ENCODE measurements at regions not wholly inside any gene's neighbourhood (a gene's known extent, or its start where the extent isn't known, plus 50 kb on each side); places are given as distances from the start of the nearest gene placed in this dataset.

GRCh38 chr5:97406946-97407676, 224.1 kb upstream of the RIOK2 start:
- DNase-seq, result no peak

GRCh38 chr5:97408331-97408730, 225.3 kb upstream of the RIOK2 start:
- DNase-seq, result no peak

DNA sequence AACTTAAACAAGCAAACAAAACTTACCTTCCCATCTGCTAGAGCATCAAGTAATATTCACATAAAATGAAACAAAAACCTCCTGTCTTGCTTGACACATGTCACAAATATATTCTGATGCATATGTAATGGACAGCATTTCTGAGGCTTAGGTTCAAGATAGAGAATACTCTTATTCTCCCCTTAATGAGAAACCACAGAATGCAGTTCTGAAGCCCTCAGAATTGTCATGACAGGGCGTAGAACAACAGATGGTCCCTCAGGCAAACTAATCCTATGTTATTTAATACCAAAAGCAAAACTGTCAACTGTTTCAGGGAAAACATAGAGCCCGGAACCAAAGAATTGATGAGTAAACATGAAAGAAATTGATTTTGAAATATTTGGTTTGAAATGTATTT, 229.9 kb upstream of the RIOK2 start:
- DNase-seq, result peak; percentile 77

DNA sequence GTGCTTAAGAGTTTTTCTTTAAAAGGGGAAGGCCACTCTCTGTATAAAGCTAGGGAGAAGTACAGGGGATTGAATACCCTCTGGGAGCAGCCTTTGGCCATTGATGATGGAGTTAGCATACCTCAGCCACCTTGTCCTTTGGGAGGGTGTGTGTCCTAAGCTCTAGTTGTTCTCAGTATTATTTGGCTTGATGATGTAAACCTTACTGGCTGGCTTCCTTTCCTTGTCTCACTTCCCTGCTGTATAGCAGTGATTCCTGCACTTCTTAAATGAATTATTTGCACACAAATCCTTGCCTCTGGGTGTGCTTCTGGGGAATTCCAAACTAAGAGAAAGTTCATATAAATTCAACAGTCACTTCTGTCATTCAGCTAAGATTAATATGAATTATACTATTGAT, 234.9 kb upstream of the RIOK2 start:
- DNase-seq, result no peak

DNA sequence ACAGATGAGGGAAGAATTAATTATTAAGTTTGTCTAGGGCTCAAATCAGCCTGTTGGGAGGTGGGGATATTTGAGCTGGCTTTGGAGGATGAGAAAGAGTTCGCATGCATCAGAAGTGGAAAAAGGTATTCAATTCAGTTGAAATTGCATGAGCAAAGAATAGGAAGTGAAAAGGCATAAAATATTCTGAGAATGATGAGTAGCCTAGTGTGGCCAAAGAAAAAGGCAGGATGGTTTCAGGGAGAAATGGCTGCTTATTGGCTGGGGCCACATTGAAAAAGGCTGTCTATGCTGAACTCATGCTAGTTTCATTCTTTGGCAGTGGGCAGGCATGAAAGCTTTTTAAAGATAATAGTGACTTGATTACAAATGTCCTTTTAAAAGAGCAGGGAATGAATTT, 235.4 kb upstream of the RIOK2 start:
- DNase-seq, result no peak

DNA sequence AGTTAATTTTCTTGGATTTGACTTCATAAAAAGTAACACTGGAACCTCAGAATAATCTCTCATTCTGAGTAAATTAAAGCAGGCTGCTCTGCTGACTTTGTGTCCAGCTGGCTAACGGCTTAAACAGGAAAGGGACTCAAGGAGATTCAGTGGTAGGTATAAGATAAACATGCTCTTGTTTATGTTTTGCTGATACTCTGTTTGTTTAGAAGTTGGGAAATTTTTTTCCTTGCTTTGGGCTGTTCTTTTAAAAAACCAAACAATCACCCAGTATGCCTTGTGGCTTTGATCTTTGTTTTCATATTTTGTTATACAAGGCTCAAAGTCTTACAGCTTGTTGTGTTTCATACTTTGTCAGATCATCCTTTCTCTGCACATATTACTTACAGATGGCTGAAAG, 237.6 kb upstream of the RIOK2 start:
- DNase-seq, result peak; percentile 25

DNA sequence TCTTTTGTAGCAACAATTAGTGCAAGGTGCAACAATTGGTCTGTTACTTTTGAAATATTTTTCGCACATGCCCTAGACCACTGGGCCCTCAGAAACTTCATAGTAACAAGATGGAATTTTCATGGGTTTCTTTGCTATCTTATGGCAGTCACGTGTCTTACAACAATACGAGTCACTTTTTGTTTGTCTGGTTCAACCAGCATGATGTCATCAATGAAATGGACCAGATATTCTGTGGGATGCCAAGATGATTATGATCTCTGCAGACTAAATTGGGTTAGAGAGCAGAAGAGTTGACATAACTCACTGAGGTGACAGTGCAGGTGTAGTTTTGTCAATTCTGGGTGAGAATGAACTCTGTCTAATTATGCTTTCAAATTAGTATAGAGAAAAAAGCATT, 239.6 kb upstream of the RIOK2 start:
- no peak for DNase-seq

GRCh38 chr5:97425511-97425910, 242.5 kb upstream of the RIOK2 start:
- peak; percentile 30 for DNase-seq

DNA sequence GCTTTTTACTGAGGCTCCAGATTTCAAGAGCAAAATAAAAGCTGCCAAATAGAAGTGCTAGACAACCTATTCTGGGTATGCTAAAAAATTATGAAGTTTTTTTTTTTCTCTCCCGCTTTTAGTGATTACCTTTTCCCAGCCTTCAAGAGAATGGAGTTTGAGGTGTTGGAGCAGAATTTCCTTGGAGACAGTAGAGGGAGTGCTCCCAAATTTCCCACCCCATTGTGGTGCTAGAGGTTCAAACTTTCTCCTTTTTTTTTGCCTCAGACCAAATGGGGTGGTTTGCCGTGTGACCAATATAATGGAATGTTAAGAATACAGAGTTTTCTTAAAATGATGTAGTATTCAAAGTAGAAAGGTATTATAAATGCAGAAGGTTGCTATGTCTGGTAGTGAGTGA, 244.2 kb upstream of the RIOK2 start:
- no peak for DNase-seq

GRCh38 chr5:97434021-97434420, 251.0 kb upstream of the RIOK2 start:
- DNase-seq, result no peak

GRCh38 chr5:97436405-97436804, 253.4 kb upstream of the RIOK2 start:
- no peak for DNase-seq

DNA sequence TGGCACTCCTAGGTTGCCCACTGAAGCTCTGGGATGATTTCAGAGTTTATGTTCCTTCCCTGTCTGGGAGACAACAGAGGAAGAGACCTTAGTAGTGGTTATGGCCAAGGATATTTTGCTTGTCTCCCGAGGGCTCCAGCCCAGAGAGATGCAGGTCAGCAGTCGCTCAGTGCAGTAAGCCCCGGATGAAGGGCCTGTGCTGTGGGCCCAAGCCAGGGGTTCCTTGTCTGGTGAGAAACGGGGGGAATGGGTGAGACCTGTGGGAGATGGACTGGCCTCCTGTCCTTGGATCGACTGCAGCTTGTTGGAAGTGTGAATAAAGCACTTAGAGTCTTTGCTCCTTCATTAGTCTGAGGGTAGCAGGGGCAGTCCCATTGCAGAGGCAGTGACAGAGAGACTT, 260.7 kb upstream of the RIOK2 start:
- DNase-seq, result no peak

DNA sequence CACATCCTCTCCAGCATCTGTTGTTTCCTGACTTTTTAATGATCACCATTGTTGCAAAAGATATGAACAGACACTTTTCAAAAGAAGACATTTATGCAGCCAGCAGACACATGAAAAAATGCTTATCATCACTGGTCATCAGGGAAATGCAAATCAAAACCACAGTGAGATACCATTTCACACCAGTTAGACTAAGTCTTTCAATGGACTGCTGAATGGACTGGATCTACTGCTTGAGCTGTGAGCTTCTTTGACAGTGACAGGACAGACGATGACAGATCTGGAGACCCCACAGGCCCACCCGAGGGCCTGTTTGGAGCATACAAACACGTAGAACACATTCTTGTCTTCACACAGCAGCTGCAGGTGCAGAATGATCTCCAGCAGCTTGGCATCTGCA, 266.1 kb upstream of the RIOK2 start:
- DNase-seq, result no peak

- no peak for DNase-seq
Measured at GRCh38 chr5:97452646-97453045, 269.6 kb upstream of the RIOK2 start.

DNA sequence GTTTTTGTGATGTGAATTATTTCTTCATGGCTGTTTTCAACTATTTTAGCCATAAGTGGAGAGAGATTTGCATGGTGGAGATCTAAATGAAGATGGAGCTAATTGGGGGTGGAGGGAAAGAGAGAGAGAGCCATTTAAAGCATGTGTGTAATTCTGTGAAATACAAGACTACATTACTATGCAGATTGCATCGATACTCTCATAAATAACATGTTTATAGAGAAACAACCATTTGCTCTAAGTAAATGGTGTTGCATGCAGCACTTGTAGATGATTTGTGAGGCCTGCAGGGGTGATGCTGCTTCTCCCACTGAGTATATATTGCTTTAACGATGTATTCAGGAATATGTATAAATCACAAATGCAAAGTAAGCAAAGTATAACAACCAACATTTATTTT, 270.2 kb upstream of the RIOK2 start:
- DNase-seq, result no peak

DNA sequence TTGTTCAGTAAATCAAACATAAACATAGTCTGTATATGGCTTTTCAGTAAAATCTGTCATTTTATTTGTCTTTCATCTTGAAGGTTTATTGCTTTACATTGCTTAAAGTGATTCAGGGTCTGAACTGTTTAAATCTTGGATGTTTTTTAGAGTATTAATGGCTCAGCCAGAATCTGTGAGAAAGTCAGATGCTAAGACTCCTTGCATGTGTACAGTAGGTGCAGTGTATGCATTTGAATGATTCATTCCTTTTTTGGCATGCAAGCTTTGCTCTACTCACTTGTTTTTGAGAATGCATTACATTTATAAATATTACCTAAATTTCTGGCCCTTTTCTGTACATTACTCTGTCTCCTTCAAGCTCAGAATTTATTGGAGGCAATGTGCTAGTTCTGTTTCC, 271.0 kb upstream of the RIOK2 start:
- no peak for DNase-seq

DNA sequence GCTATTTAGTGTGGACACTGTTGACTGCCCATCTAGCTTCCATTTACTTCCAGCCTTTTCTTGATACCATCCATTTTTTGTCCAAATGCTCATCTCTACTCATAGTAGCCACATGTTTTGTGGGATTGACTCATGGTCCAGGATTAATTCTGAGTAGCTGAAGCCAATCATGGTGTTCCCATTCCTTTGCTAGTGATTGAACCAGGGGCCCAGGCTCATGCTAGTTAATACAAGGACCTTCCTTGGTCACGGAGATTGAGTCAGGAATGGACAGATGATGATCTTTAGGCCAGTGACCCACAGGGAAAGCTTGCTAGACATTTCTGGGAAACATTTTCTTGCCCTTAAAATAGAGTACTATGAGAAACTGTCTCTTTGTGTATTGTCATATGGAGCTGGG, 272.9 kb upstream of the RIOK2 start:
- no peak for DNase-seq

- DNase-seq, result no peak
Measured at GRCh38 chr5:97458851-97459250, 275.8 kb upstream of the RIOK2 start.

DNA sequence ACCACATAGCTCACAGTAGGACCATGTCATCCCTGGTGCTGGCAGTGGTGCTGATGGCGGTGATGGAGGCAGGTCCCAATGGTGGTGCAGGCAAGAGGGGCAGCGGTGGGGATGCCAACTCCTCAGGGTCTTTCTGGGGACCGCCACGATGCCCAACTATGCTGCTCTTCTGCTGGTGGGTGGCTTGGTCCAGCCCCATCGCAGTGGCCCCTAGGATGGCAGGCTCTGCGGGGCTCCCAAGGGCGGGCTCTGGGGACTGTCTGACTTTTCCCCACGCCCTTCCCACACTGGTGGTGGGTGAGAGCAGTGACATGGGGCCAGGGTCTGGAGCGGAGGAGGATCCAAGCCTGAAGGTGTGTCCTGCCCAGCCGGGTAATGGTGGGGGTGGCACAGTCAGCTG, 288.9 kb upstream of the RIOK2 start:
- DNase-seq, result no peak

- no peak for DNase-seq
Measured at GRCh38 chr5:97475847-97476246, 292.8 kb upstream of the RIOK2 start.

- DNase-seq, result no peak
Measured at GRCh38 chr5:97476852-97477534, 293.9 kb upstream of the RIOK2 start.

- no peak for DNase-seq
Measured at GRCh38 chr5:97478483-97478882, 295.4 kb upstream of the RIOK2 start.

DNA sequence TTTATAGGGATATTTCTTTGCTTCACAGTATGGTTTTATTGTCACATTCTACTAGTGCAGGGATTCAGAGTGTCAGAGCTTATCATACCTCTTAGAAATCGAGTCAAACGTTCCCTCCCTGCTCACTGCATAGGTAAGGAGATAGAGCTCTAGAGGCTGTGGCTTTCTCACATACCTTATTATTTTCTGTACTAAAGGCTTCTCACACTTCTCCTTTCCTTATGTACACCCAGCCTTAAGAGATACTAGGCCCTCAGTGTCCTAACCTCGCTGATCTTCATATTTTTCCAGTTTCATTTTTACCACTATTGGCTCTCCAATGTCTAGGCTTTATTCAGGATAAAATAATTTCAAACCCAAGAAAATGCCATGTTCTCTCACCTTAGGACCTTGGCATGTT, 297.3 kb upstream of the RIOK2 start:
- no peak for DNase-seq

DNA sequence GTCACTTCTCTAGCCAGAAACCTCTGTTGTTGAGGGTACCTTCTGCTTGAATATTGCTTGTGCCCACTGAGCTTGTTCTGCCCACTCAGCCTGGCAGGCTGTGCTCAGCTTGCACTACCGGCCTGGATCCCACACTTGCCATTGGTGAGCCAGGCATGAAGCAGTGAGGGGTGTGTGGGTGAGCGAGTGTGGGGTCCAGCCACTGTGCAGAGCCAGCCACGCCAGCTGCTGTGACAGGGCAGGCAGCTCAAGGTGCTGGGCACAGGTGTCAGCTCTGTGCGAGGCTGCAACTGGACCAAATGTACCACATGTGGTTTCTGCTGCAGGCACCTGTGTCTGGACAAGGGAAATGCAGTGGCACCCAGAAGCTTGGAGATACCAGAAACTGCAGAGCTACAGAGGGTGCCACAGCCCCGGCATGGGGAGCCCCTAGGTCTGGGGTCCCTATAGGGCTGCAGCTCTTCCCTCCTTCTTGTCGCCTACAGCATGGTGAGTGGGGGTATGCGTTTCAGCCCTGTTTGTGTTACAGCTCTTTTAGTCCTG, 305.1 kb upstream of the RIOK2 start:
- DNase-seq, result no peak

All from NCI-H82 (cell line).